ENCODE measurements at regions not wholly inside any gene's neighbourhood (a gene's known extent, or its start where the extent isn't known, plus 50 kb on each side); places are given as distances from the start of the nearest gene placed in this dataset.

GRCh38 chr18:42644729-42645131 is 470.8 kb downstream of the RIT2 start:
- WGBS (ENCODE audit: low lambda C conversion rate), result 43% methylated on average over 3 of the region's 3 CpGs
- peak; percentile 4 for DNase-seq
- no peak overlapping the region for H3K27ac ChIP-seq (ENCODE audit: low read depth in 2 of 2, low read length in 1 of 2)

GRCh38 chr18:42649331-42650035 is 466.0 kb downstream of the RIT2 start:
- no peaks in the 10 kb centered on the region for H3K27me3 ChIP-seq (ENCODE audit: insufficient read depth)
- no peaks in the 10 kb centered on the region for H4K20me1 ChIP-seq (ENCODE audit: insufficient read depth)
- no peak overlapping the region for H3K27ac ChIP-seq (ENCODE audit: low read depth in 2 of 2, low read length in 1 of 2)
- WGBS (ENCODE audit: low lambda C conversion rate), result 67% methylated on average over 5 of the region's 5 CpGs
- ChIA-PET POLR2A (interaction anchor here (0.7 kb wide), 1 partner anchor 12 kb away, joined by 3 read pairs; no protein-coding TSS in a partner anchor), CTCF (interaction anchor here (2.2 kb wide), 1 partner anchor 11 kb away, joined by 6 read pairs; no protein-coding TSS in a partner anchor)
- no peaks in the 10 kb centered on the region for H3K36me3 ChIP-seq (replicated peaks in 1 of 2; ENCODE audit: control insufficient read depth in 1 of 2, insufficient read depth in 2 of 2, low read length in 1 of 2)
- H3K4me2 ChIP-seq, result no peak overlapping the region
- H3K4me3 ChIP-seq (ENCODE audit: low read depth in 2 of 2, low read length in 1 of 2), result no peak overlapping the region
- no peak overlapping the region for H2AFZ ChIP-seq (ENCODE audit: low read depth)
- no peak overlapping the region for H3K9ac ChIP-seq
- no peaks in the 10 kb centered on the region for H3K79me2 ChIP-seq (ENCODE audit: insufficient read depth)
- TF ChIP-seq CHD2 (IDR thresholded peaks at IDR 0.05; ENCODE audit: low read length, partially characterized antibody), result no peak
- no peak for TF ChIP-seq TEAD4 (IDR thresholded peaks at IDR 0.05; ENCODE audit: borderline replicate concordance, insufficient read depth)
- DNase-seq, result no peak
- no peaks in the 10 kb centered on the region; a peak in 1 of 4 replicates for H3K4me1 ChIP-seq (ENCODE audit: control insufficient read depth in 1 of 2, insufficient read depth in 2 of 2, low read depth in 1 of 2, low read length in 1 of 2)
- H3F3A ChIP-seq (replicated peaks; ENCODE audit: insufficient read depth), result no peaks in the 10 kb centered on the region
- H3K9me3 ChIP-seq, result no peaks in the 10 kb centered on the region
- no peaks in the 10 kb centered on the region for H3K9me2 ChIP-seq

More at GRCh38 chr18:42644729-42645131, 470.8 kb downstream of the RIT2 start:
- H3K9me3 ChIP-seq, result no peaks in the 10 kb centered on the region
- H4K20me1 ChIP-seq (ENCODE audit: insufficient read depth), result no peaks in the 10 kb centered on the region
- no peaks in the 10 kb centered on the region for H3K27me3 ChIP-seq (ENCODE audit: insufficient read depth)
- no peaks in the 10 kb centered on the region for H3K9me2 ChIP-seq
- no peaks in the 10 kb centered on the region for H3K79me2 ChIP-seq (ENCODE audit: insufficient read depth)
- ChIA-PET CTCF (no interaction called here), POLR2A (no interaction called here)
- H3K4me3 ChIP-seq (ENCODE audit: low read depth in 2 of 2, low read length in 1 of 2), result no peak overlapping the region
- no peak overlapping the region for H3K9ac ChIP-seq
- no peak overlapping the region for H3K4me2 ChIP-seq
- no peaks in the 10 kb centered on the region for H3F3A ChIP-seq (replicated peaks; ENCODE audit: insufficient read depth)
- peak in 1 of 2 experiments; percentile 9; a peak in 1 of 4 replicates for TF ChIP-seq EP300 (IDR thresholded peaks at IDR 0.05; ENCODE audit: borderline replicate concordance in 1 of 2, low read depth in 1 of 2, low read length in 1 of 2)
- TF ChIP-seq MAX (IDR thresholded peaks at IDR 0.05; ENCODE audit: low read depth), result no peak
- H3K36me3 ChIP-seq (replicated peaks in 1 of 2; ENCODE audit: control insufficient read depth in 1 of 2, insufficient read depth in 2 of 2, low read length in 1 of 2), result no peaks in the 10 kb centered on the region
- H3K4me1 ChIP-seq (ENCODE audit: control insufficient read depth in 1 of 2, insufficient read depth in 2 of 2, low read depth in 1 of 2, low read length in 1 of 2), result no peaks in the 10 kb centered on the region; a peak in 1 of 4 replicates
- no peak overlapping the region for H2AFZ ChIP-seq (ENCODE audit: low read depth)

GRCh38 chr18:42654556-42654955 is 460.9 kb downstream of the RIT2 start:
- Histone ChIP-seq H3K4me2 (no peak overlapping the region), H3K9ac (no peak overlapping the region), H3K27me3 (ENCODE audit: insufficient read depth) (no peaks in the 10 kb centered on the region), H3K4me1 (ENCODE audit: control insufficient read depth in 1 of 2, insufficient read depth in 2 of 2, low read depth in 1 of 2, low read length in 1 of 2) (no peaks in the 10 kb centered on the region), H2AFZ (ENCODE audit: low read depth) (no peak overlapping the region), H3K9me2 (no peaks in the 10 kb centered on the region), H3K4me3 (ENCODE audit: low read depth in 2 of 2, low read length in 1 of 2) (no peak overlapping the region), H3K9me3 (no peaks in the 10 kb centered on the region), H3K79me2 (ENCODE audit: insufficient read depth) (no peaks in the 10 kb centered on the region), H3K27ac (ENCODE audit: low read depth in 2 of 2, low read length in 1 of 2) (no peak overlapping the region), H3K36me3 (replicated peaks in 1 of 2; ENCODE audit: control insufficient read depth in 1 of 2, insufficient read depth in 2 of 2, low read length in 1 of 2) (no peaks in the 10 kb centered on the region), H3F3A (replicated peaks; ENCODE audit: insufficient read depth) (no peaks in the 10 kb centered on the region), H4K20me1 (ENCODE audit: insufficient read depth) (no peaks in the 10 kb centered on the region)
- ChIA-PET CTCF (no interaction called here), POLR2A (no interaction called here)
- no peak for DNase-seq
- 30% methylated on average over 3 of the region's 3 CpGs for WGBS (ENCODE audit: low lambda C conversion rate)
- no peak for TF ChIP-seq REST (IDR thresholded peaks at IDR 0.05; ENCODE audit: low read depth, low read length)
- no peak for TF ChIP-seq GABPA (IDR thresholded peaks at IDR 0.05; ENCODE audit: low read depth)
- TF ChIP-seq TCF12 (IDR thresholded peaks at IDR 0.05), result no peak
- no peak for TF ChIP-seq SIN3A (IDR thresholded peaks at IDR 0.05; ENCODE audit: borderline replicate concordance, low read depth, low read length)
- no peak for TF ChIP-seq FOXJ3 (CRISPR knock-in tag; IDR thresholded peaks at IDR 0.05)
- no peak for TF ChIP-seq GATA2 (CRISPR knock-in tag; IDR thresholded peaks at IDR 0.05)
- TF ChIP-seq USF1 (IDR thresholded peaks at IDR 0.05; ENCODE audit: borderline replicate concordance, low read depth), result no peak
- no peak for TF ChIP-seq FOSL2 (IDR thresholded peaks at IDR 0.05; ENCODE audit: borderline replicate concordance, low read depth)
- no peak for TF ChIP-seq MXI1 (IDR thresholded peaks at IDR 0.05; ENCODE audit: low read depth, low read length)
- no peak for TF ChIP-seq RFX5 (IDR thresholded peaks at IDR 0.05; ENCODE audit: low read length)
- no peak for TF ChIP-seq JUND (IDR thresholded peaks at IDR 0.05)
- no peak for TF ChIP-seq ELF1 (IDR thresholded peaks at IDR 0.05)
- no peak for TF ChIP-seq SMC3 (IDR thresholded peaks at IDR 0.05; ENCODE audit: low read depth, low read length)
- TF ChIP-seq CHD2 (IDR thresholded peaks at IDR 0.05; ENCODE audit: low read length, partially characterized antibody), result no peak
- TF ChIP-seq NRF1 (IDR thresholded peaks at IDR 0.05; ENCODE audit: low read depth, low read length), result no peak
- TF ChIP-seq RAD21 (IDR thresholded peaks at IDR 0.05; ENCODE audit: low read length), result no peak
- TF ChIP-seq EP300 (IDR thresholded peaks at IDR 0.05; ENCODE audit: borderline replicate concordance in 1 of 2, low read depth in 1 of 2, low read length in 1 of 2), result no peak
